ENCODE measurements at regions not wholly inside any gene's neighbourhood (a gene's known extent, or its start where the extent isn't known, plus 50 kb on each side); places are given as distances from the start of the nearest gene placed in this dataset.

DNA sequence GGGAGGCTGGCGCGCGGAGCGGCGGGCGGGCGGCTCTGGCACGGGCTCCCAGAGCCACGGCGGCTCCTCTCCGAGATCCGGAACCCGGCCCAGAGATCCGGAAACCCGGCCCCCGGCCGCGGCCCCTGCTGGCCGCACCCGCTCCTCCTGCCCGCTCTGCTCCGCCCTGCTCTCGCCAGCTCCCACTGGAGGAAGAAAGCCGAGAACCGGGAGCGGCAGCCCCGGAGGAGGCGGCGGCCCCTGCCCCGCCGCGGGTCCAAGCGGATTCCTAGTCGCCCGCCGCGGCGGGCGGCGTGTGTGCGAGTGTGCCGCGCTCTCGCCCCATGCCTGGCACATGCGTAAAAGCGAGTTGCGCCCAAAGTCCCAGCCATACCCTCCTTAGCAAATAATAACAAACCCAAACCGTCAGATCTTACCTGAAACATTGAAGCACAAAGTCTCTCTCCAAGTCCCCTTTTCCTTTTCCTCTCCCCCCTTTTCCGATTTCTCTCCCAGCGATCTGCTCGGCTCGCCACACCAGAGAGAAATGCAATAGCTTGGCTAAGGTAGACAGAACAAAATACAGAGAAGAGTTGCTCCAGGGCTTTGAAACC, 108.7 kb upstream of the KCTD1 start:
- Histone ChIP-seq H3K4me3 (peak overlapping the region; percentile 51 to 81), H3K36me3 (replicated peaks in 1 of 2; ENCODE audit: insufficient read depth in 1 of 2, low read depth in 2 of 2) (no peaks in the 10 kb centered on the region), H3K4me1 (peaks cover 24% of the 10 kb centered on the region), H3K9me3 (no peaks in the 10 kb centered on the region), H3K27me3 (no peaks in the 10 kb centered on the region), H3K27ac (peak overlapping the region; percentile 39 to 91 (median 82))
- peak; percentile 88 for ATAC-seq
- DNase-seq: peak; percentile 68 to 82 (median 82)
- intact Hi-C loops (cut with DNase I): no loop called here
- WGBS, 2 donors: 0 to 1% methylated on average over 10 to 50 of the region's 52 CpGs
- TF ChIP-seq, protein P1, sequence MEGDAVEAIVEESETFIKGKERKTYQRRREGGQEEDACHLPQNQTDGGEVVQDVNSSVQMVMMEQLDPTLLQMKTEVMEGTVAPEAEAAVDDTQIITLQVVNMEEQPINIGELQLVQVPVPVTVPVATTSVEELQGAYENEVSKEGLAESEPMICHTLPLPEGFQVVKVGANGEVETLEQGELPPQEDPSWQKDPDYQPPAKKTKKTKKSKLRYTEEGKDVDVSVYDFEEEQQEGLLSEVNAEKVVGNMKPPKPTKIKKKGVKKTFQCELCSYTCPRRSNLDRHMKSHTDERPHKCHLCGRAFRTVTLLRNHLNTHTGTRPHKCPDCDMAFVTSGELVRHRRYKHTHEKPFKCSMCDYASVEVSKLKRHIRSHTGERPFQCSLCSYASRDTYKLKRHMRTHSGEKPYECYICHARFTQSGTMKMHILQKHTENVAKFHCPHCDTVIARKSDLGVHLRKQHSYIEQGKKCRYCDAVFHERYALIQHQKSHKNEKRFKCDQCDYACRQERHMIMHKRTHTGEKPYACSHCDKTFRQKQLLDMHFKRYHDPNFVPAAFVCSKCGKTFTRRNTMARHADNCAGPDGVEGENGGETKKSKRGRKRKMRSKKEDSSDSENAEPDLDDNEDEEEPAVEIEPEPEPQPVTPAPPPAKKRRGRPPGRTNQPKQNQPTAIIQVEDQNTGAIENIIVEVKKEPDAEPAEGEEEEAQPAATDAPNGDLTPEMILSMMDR (IDR thresholded peaks at IDR 0.05): peak; percentile 24 to 60 (median 30)
- peak; percentile 58 to 80 (median 68) for TF ChIP-seq POLR2A (IDR thresholded peaks at IDR 0.05)

DNA sequence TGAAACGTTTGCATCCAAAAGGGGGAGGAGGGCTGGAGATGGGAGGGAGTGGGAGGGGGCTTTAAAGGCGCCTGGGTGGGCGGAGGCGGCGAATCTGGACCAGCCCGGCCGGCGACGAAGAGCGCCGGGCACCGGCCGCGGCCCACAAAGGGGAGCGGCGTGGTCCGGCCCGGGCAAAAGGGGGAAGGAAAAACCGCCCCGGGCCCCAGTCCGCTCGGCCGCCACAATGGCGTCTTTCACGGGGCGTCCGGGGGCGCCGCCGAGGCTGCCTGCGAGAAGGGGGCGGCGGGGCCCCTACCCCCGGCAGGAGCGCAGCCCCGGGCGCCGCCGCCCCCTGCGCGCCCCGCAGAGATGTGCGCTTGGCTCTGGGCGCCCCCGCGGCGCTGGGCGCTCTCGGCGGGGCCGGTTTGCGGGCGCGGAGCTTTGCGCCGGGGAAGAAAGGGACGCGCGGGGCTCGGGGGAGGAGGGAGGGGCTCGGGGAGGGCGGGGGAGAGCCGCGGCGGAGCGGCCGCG, 108.1 kb upstream of the KCTD1 start:
- TF ChIP-seq POLR2A (IDR thresholded peaks at IDR 0.05): no peak
- TF ChIP-seq, protein P1 (IDR thresholded peaks at IDR 0.05): no peak
- peak overlapping the region; percentile 45 to 81 for H3K4me3 ChIP-seq
- DNase-seq (no peak), ATAC-seq (peak; percentile 11)
- H3K9me3 ChIP-seq: no peaks in the 10 kb centered on the region
- H3K4me1 ChIP-seq: peaks cover 24% of the 10 kb centered on the region
- H3K36me3 ChIP-seq (replicated peaks in 1 of 2; ENCODE audit: insufficient read depth in 1 of 2, low read depth in 2 of 2): no peaks in the 10 kb centered on the region
- WGBS, 2 donors: 0% methylated on average over 18 to 53 of the region's 68 CpGs
- H3K27me3 ChIP-seq: no peaks in the 10 kb centered on the region
- H3K27ac ChIP-seq: peak overlapping the region; percentile 39 to 91 (median 82)
- intact Hi-C loops (cut with DNase I): no loop called here

DNA sequence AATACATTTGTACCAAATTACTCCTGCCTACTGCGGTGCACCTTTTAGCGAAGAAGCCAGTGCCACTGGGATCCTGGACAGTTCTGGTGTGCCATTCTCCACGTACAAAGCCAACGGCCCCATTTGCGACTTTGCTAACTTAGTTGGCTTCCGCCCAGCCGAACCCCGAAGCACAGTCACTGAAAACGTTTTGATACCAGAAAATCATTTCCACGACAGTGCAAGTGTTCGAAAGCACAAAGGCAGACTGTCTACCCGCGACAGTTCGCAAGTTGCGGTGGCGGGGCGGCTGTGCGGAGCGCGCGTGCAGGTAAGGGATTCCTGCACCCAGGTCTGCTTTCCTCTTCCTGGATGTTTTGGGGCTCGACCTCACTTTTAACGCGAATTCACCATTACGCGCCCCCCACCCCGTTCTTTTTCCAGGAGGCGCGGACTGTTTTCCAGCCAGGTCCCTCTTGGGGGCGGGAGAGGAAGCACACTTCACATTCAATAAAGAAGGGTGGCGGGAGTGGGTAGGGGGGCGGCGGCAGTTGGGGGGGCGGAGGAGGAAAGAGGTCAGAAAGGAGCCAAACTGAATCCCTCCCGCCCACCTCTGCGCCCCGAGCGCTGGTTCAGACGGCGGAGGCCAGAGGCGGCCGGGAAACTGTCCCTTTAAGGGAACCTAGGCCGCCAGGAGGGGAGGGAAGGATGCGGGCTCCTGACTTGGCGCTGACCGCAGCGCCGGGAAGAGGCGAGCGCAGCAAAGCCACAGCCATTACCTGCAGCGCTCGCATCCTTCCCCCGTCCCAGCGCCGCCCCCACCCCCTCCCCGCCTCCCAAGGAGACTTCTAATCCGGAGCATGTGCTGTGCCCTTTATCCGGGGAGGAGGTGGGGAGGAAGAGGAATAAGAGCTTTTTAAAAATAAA, 107.4 kb upstream of the KCTD1 start:
- TF ChIP-seq, protein P1 (IDR thresholded peaks at IDR 0.05): peak in 4 of 7 experiments; percentile 11 to 39 (median 25)
- TF ChIP-seq POLR2A (IDR thresholded peaks at IDR 0.05): peak in 2 of 3 donors; percentile 26 to 46
- ATAC-seq: peak; percentile 79
- Histone ChIP-seq H3K27me3 (no peaks in the 10 kb centered on the region), H3K27ac (peak overlapping the region; percentile 17 to 91 (median 82)), H3K9me3 (no peaks in the 10 kb centered on the region), H3K4me3 (peak overlapping the region; percentile 45 to 81), H3K36me3 (replicated peaks in 1 of 2; ENCODE audit: insufficient read depth in 1 of 2, low read depth in 2 of 2) (no peaks in the 10 kb centered on the region), H3K4me1 (peaks cover 24% of the 10 kb centered on the region)
- WGBS, 2 donors: 0 to 1% methylated on average over 54 to 58 of the region's 58 CpGs
- intact Hi-C loops (cut with DNase I): no loop called here
- peak; percentile 60 to 73 (median 68) for DNase-seq

DNA sequence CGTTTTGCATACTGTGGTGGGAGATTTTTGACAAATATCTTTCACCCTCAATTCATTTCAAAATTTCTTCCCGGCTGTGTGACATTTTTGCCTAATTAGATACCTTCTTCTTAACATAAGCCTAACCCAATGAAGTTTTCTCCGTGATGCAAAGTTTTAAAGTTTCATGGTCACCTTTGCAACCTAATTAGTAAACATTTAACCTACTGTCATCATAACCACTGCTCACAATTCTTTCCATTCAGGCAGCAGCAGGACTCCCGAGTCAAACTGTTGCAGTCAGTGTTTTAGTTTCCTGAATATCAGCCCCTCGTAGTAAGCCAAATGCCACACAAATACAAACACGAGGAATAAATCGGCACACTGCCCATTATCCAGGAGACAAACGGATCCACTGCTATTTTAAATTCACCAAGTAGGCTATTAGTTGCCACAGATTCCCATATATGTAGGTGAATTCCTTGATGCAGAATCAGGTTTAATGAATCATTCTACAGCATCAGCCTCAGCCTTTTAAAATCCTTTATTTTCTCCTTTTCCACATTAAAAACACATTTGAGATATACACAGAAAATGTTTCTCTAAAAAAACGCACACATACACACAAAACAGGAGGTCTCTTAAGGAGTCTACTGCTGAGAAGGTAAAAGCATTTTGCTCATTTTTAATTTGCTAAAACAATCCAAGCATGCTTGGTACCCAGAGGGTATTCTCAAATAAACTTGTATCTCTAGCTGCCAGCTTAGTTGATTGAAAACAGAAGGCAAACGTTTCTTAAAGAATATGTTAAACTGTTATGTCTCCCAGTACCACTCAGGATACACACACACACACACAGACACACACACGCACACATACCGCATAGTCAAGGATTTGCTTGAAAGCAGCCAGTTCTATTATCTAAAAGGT, 106.5 kb upstream of the KCTD1 start:
- H3K4me3 ChIP-seq: no peak overlapping the region
- no peaks in the 10 kb centered on the region for H3K27me3 ChIP-seq
- ATAC-seq: no peak
- H3K4me1 ChIP-seq: peaks cover 24% of the 10 kb centered on the region
- H3K36me3 ChIP-seq (replicated peaks in 1 of 2; ENCODE audit: insufficient read depth in 1 of 2, low read depth in 2 of 2): no peaks in the 10 kb centered on the region
- TF ChIP-seq, protein P1 (IDR thresholded peaks at IDR 0.05): no peak
- no peak for TF ChIP-seq POLR2A (IDR thresholded peaks at IDR 0.05)
- intact Hi-C loops (cut with DNase I): no loop called here
- WGBS, 2 donors: 4 to 8% methylated on average over 12 of the region's 12 CpGs
- H3K27ac ChIP-seq: peak overlapping the region in 3 of 4 donors; percentile 17 to 91 (median 74)
- H3K9me3 ChIP-seq: no peaks in the 10 kb centered on the region
- DNase-seq: no peak
